ENCODE measurements at regions not wholly inside any gene's neighbourhood (a gene's known extent, or its start where the extent isn't known, plus 50 kb on each side); places are given as distances from the start of the nearest gene placed in this dataset.
"Not testable (repeated sequence)": the region's sequence is repeated elsewhere in the genome, so short reads cannot be mapped to it uniquely, and the experiment has no call there.

DNA sequence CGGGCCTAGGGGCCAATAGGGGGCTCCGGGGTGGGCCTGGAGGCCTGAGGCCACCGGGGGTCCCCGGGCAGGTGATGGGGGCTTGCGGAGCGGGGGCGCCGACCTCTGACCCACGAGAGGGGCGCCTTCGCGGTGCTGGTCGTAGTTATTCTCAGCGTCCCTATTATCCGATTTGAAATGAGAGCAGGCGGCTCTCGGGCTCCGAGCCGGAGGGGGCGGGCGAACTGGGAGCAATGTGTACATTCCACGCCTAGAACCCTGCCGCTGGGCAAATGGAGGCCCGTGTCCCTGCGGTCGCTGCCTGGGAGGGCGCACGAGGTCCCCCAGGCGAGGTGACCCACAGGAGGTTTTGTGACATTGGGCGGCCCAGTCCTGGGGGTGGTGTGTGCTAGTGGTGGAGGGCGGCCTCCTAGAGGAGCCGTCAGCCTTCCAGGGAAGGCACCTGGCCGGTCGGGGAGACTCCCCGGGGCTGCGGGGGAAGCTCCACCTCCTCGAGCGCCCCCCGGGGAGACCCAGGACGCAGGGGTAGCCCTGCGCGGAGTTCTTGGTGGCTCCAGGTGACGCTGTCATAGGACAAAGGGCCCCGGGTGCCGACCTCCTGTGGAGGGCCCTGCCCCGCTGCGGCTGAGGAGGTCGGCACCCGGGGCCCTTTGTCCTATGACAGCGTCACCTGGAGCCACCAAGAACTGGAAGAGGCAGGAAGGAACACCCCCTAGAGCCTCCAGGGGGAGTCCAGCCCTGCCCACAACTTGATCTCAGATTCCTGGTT is 102.6 kb upstream of the PRKX start:
- DNase-seq, result no peak

DNA sequence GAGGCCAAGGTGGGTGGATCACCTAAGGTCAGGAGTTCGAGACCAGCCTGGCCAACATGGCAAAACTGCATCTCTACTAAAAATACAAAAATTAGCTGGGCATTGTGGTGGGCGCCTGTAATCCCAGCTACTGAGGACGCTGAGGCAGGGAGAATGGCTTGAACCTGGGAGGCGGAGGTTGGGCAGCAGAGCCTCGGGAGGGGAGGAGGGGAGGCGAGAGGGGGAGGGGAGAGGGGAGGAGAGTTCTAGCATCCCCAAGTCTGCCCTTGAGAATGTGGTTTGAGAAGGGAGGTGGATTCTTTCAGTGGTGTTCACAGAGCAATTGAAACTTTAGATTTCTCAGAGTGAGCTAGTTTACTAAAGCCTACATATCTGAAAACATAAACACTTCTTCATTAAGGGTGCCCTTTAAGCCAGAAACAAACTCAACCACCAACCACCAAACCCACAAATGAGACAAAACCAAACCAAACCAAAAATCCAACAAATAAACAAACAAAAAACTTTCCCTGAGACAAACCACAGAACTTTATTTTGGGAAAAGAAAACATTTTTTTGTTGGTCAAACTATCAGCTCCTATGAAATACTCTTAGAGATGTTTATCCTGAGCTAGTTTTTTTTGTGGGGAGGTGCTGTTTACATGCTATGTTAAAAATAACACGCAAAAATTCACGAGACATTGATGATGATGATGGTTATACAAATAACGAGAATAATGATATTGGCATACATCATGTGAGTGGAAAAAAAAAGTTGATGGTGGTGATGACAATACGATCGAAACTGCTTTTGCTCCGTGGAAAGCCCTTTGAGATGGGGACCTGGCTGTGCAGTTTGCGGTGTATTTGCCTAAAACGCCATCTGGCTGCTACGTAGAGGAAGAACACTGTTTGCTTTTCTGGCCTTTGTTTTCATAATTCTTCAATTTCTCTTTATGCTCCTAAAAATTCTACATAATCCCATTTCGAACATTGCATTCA is 98.2 kb upstream of the PRKX start:
- peak; percentile 7 to 50 for DNase-seq

DNA sequence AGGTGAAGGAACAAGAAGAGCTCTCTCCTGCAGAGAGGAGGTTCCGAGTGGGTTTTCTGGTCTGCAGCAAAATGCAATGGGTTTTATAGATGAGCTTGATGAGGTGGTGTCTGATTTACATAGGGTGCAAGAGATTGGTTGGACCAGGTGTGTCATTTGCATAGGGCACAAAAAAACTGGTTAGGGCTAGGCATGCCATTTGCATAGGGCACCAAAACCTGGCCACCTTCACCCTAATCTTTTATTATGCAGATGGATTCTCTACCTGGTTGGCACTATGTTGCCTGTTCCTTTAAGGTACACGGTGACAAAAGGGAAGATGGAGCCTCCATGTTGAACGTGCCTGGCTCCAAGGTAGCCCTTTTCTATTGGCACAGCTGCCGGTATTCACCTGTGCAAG is 94.5 kb upstream of the PRKX start:
- no peak for DNase-seq

DNA sequence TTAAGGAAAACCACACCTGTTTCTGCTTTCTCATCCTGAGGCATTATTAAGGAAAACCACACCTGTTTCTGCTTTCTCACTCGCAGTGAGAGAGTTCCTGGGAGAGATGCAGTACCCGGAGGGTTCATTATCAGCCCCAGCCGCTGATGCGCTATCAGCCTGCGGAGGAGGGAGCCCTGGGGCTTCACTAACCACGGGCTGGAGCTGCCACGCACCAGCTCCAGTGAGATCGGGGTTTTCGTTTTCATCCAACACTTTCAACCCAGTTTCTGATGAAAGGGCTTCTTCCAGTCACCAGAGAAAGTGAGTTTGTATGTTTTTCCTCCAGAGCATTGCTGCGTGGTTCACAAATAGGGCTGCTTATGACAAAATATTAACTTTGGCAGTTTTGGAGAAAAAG is 93.2 kb upstream of the PRKX start:
- no peak for DNase-seq

DNA sequence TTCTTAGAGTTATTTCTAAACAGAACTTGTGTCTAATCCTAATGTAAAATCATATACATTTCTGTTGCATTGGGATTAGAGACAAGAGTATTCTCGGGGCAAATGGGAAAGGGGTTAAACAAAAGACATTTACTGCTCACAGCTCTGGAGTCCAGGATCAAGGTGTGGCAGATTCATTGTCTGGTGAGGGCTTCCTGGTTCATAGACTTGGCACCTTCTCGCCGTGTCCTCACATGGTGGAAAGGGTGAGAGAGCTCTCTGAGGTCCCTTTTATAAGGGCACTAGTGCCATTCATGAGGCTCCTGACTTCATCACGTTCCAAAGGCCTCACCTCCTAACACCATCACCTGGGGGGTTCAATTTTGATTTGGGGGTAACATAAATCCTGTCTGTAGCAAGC is 90.3 kb upstream of the PRKX start:
- no peak for DNase-seq

DNA sequence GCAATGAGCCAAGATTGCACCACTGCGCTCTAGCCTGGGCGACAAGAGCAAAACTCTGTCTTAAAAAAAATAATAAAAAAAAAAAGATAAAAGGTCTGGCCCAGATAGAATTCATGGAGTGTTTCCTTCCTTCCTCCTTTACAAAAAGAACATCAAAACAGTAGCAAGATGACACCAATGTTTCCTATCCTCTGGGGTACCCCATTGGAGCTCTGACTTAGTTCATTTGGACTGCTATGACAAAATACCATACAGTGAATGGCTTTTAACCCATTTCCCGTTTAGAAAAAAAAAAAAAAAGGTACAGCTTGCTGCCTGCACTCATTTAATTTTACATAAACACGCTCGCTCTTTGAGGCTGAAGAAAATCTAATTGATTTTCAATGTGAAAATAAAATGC is 89.9 kb upstream of the PRKX start:
- DNase-seq, result no peak

DNA sequence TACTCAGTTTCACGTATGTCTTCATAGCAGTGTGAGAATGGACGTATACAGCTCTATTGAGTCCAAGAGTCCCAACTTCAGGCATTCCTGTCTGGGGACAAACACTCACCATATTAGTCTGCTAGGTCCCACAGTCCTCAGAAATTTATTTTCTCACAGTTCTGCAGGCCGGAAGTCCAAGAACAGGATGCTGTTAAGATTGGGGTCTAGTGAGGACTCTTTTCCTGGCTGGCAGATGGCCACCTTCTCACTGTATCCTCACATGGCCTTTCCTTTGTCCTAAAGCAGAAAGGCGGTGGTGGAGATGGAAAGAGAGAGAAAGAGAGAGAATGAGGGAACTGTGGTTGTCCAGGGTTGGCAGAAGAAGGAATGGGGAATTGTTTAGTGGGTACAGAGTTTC is 82.0 kb upstream of the PRKX start:
- DNase-seq, result not testable (repeated sequence)

DNA sequence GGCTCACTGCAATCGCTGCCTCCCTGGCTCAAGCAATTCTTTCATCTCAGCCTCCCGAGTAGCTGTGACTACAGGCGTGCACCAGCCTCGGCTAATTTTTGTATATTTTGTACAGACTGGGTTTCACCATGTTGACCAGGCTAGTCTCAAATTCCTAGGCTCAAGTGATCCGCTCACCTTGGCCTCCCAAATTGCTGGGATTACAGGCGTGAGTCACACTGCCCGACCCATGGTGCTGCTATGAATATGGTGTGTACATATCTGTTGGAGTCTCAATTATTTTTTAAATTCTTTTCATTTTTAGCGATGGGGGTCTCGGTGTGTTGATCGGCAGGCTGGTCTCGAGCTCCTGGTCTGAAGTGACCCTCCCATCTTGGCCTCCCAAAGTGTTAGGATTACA is 78.0 kb upstream of the PRKX start:
- no peak for DNase-seq

DNA sequence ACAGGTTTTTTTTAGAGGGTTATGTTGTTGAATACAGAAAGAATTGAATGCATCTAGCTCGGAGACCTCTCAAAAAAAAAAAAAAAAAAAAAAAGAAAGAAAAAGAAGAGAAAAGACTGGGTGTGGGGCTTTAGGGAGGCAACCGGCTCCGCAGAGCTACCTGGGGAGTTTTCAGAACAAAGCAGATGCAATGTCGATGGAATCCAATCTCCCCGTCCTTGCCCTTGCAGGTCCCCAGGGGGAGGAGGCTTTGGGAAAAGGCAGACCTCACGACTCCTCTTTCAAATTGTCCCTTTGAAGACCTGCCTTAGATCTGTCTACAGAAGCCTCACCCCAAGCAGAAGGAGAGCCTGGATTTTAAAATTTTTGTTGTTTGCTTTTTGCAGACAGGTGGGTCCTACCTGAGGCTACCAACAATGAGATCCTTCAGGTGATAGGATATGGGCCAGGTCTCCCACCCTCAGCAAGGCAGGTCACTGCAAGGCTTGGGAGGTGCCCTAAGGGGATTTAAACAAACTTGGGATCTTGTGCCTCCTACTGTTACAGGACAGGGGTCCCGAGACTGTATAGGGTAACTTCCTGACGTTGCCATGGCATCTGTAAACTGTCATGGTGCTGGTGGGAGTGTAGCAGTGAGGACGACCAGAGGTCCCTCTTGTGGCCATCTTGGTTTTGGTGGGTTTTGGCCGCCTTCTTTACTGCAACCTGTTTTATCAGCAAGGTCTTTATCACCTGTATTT is 75.2 kb upstream of the PRKX start:
- no peak for DNase-seq

DNA sequence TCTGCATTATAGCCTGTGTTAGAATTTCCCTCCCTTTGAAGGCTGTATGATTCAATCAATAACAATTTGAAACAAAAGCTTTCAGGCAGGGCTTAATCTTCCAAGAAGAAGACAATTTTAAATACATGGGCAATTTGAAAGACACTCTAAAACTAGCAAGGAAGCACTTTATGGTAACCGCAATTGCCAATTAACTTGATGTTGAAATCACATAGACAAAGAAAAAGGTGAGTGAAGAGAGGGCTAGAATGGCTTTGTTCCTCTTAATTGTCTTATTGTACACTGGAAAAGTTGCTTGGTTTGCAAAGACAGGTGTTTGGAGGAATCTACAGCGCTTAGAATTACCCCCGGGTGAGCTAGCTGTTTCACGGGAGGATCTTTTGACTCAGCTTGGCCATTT is 74.4 kb upstream of the PRKX start:
- no peak for DNase-seq

DNA sequence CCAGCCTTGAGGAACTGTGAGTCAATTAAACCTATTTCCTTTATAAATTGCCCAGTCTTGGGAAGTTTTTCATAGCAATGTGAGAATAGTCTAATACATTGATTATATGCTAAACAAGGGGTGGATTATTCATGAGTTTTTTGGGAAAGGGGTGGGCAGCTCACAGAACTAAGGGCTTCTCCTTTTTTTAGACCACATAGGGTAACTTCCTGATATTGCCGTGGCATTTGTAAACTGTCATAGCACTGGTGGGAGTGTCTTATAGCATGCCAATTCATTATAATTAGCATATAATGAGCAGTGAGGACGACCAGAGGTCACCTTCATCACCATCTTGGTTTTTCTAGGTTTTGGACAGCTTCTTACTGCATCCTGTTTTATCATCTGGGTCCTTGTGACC is 72.4 kb upstream of the PRKX start:
- DNase-seq, result not testable (repeated sequence)

DNA sequence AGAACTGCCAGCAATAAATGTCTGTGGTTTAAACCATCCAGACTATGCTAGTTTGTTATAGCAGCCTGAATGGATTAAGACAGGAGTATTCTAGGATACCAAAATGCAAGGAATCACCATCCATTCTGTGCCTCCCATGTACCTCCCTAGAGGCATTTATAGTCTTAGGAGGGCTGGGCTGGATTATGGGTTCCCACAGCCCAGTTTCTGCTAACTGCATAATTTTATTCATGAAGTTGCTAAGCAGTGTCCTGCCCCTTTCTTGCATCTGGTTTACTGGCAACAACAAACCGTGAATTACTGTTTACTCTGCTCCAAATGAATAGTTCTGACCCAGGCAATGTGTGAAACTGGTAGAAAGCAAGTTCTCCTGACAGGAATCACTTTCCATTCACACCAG is 67.1 kb upstream of the PRKX start:
- no peak for DNase-seq

DNA sequence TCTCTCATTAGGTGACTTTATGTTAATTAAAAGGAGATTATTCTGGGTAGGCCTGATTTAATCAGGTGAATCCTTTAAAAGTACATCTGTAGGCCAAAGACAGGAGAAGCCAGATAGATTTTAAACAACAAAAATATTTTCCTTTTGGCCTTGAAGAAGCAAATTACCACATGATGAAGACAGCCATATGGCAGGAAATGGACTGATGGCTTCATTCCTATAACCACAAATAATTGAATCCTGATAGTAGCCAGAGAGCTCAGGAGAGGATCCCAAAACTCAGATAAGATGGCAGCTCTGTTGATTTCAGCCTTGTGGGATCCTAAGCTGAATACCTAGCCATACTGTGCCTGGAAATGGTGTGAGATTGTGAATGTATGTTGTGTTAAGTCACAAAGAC is 66.1 kb upstream of the PRKX start:
- DNase-seq, result no peak

DNA sequence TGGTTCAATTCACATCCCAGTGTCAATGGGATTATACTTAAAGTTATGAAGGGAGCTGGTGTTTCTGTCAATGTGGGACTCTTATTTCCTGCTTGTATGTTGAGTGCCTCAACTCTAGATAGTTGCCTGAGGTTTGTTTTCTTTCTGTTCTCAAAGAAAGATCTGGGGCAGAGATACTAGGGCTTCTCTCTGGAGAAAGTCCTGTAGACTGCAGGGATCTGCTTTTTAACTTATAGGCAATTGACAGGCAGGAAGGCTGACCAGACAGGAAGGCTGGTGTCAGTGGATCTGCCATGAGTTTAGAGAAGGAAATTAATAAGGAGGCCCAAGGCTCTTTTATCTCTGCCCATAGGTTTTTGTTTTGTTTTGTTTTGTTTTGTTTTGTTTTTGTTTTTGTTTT is 64.0 kb upstream of the PRKX start:
- DNase-seq, result no peak

DNA sequence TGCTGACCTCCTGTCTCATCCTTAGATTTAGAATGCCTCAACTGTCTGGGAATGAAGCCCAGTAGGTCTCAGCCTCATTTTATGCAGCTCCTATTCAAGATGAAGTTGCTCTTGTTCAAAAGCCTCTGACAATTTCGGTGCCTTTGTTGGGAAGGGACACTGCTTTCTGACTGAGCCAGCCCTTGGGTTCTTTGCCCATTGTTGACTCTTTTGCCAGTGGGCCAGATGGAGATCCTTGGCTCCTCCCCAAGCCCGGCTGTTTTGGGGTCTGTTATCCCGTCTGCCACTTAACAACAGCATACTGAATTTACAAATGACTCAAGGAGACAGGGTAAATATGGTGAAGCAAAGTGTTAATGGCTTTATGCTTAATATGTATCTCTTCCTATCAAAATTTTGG is 58.3 kb upstream of the PRKX start:
- peak; percentile 70 to 90 for DNase-seq

DNA sequence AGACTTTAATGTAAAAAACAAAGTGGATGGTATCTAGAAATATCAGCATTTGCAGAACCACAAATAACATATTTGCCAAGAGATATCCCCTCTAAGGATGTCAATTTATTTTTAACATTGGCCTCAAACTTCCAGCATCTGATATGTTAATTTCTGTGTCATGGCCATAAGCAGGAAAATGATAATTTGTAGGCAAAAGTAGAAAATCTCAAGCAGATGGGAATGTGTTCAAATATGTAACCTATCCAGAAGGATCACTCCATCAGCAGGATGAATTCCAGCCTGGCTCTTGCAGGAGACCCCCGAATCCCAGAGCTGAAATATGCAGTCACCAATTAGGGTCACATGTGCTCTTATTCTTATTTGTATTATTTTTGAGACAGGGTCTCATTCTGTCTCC is 55.4 kb upstream of the PRKX start:
- DNase-seq, result no peak
